KMS-11 (cell line): ENCODE measurements at regions not wholly inside any gene's neighbourhood (a gene's known extent, or its start where the extent isn't known, plus 50 kb on each side); places are given as distances from the start of the nearest gene placed in this dataset.

Experiments
- H2AFZ ChIP-seq: fragments of 200-600 bp; sonication (generic); 2 replicates; pipeline ENCODE4 v1.6.1; 2016; ENCODE audit warnings: antibody characterized with exemption, mixed run types, low read depth
- H3K27ac ChIP-seq: fragments of 200-600 bp; sonication (generic); 2 replicates; pipeline ENCODE4 v1.6.1; 2016; ENCODE audit warnings: mild to moderate bottlenecking, mixed run types
- H3K27me3 ChIP-seq: fragments of 200-600 bp; sonication (generic); 2 replicates; pipeline ENCODE4 v1.6.1; 2017; ENCODE audit warnings: mild to moderate bottlenecking, low read depth, mixed run types, moderate library complexity; ENCODE audit not compliant: insufficient read depth
- H3K36me3 ChIP-seq: fragments of 200-600 bp; sonication (generic); 2 replicates; pipeline ENCODE4 v1.6.1; 2017; ENCODE audit warnings: mild to moderate bottlenecking, mixed run types; ENCODE audit not compliant: insufficient read depth
- H3K4me1 ChIP-seq: fragments of 200-600 bp; sonication (generic); 2 replicates; pipeline ENCODE4 v1.6.1; 2016; ENCODE audit warnings: mild to moderate bottlenecking, low read depth, mixed run types; ENCODE audit not compliant: poor library complexity, severe bottlenecking
- H3K4me2 ChIP-seq: fragments of 200-600 bp; sonication (generic); 2 replicates; pipeline ENCODE4 v1.7.0; 2016; ENCODE audit warnings: mild to moderate bottlenecking, mixed run types
- H3K4me3 ChIP-seq: fragments of 200-600 bp; sonication (generic); IDR thresholded peaks from 2 replicates; pipeline ENCODE4 v1.6.1; 2017; ENCODE audit warnings: low read depth, low read length, mixed read lengths; ENCODE audit not compliant: insufficient read depth
- H3K79me2 ChIP-seq: fragments of 200-600 bp; sonication (generic); 2 replicates; pipeline ENCODE4 v1.6.1; 2016; ENCODE audit warnings: low read depth, mixed run types; ENCODE audit not compliant: insufficient read depth
- H3K9ac ChIP-seq: fragments of 200-600 bp; sonication (generic); 2 replicates; pipeline ENCODE4 v1.6.1; 2016; ENCODE audit warnings: mild to moderate bottlenecking, mixed run types
- H4K20me1 ChIP-seq: fragments of 200-600 bp; sonication (generic); 2 replicates; pipeline ENCODE4 v1.6.1; 2016; ENCODE audit warnings: mild to moderate bottlenecking, mixed run types; ENCODE audit not compliant: insufficient read depth
- CTCF ChIP-seq: fragments of 200-600 bp; sonication (generic); conservative IDR thresholded peaks from 2 replicates; pipeline ENCODE4 v1.6.1; 2017; ENCODE audit warnings: low read depth, mild to moderate bottlenecking, antibody characterized with exemption, low read length, moderate library complexity, mixed read lengths

- Histone ChIP-seq H3K4me1 (peaks cover 51% of the 10 kb centered on the region), H3K27me3 (no peaks in the 10 kb centered on the region), H3K9ac (no peak overlapping the region), H3K4me3 (no peak overlapping the region), H2AFZ (no peak overlapping the region), H3K79me2 (no peaks in the 10 kb centered on the region), H3K4me2 (no peak overlapping the region), H4K20me1 (no peaks in the 10 kb centered on the region), H3K27ac (no peak overlapping the region), H3K36me3 (no peaks in the 10 kb centered on the region)
- no peak for TF ChIP-seq CTCF
Observed at GRCh38 chr5:56683281-56683680, 132.1 kb upstream of the MAP3K1 start.

GRCh38 chr5:56681346-56681745, 134.0 kb upstream of the MAP3K1 start:
- TF ChIP-seq CTCF, result no peak
- Histone ChIP-seq H3K79me2 (no peaks in the 10 kb centered on the region), H3K4me2 (no peak overlapping the region), H3K9ac (no peak overlapping the region), H3K4me1 (peaks cover 34% of the 10 kb centered on the region), H3K36me3 (no peaks in the 10 kb centered on the region), H4K20me1 (no peaks in the 10 kb centered on the region), H3K27me3 (no peaks in the 10 kb centered on the region), H3K27ac (no peak overlapping the region), H2AFZ (no peak overlapping the region), H3K4me3 (no peak overlapping the region)

- H3K27me3 ChIP-seq, result no peaks in the 10 kb centered on the region
- no peak overlapping the region; the same call in 1 of the 2 replicates for H3K4me2 ChIP-seq
- no peak for TF ChIP-seq CTCF
- no peak overlapping the region for H3K27ac ChIP-seq
- no peaks in the 10 kb centered on the region for H3K79me2 ChIP-seq
- no peak overlapping the region for H3K9ac ChIP-seq
- no peak overlapping the region for H3K4me3 ChIP-seq
- no peak overlapping the region for H2AFZ ChIP-seq
- H3K36me3 ChIP-seq, result no peaks in the 10 kb centered on the region
- H4K20me1 ChIP-seq, result no peaks in the 10 kb centered on the region
- H3K4me1 ChIP-seq, result peaks cover 28% of the 10 kb centered on the region
Observed at GRCh38 chr5:56680731-56681130, 134.6 kb upstream of the MAP3K1 start.

- Histone ChIP-seq H3K27me3 (no peaks in the 10 kb centered on the region), H3K36me3 (no peaks in the 10 kb centered on the region), H3K9ac (no peak overlapping the region), H3K4me3 (no peak overlapping the region), H2AFZ (no peak overlapping the region), H3K79me2 (no peaks in the 10 kb centered on the region), H3K4me2 (no peak overlapping the region), H3K4me1 (peaks cover 27% of the 10 kb centered on the region), H4K20me1 (no peaks in the 10 kb centered on the region), H3K27ac (no peak overlapping the region)
- no peak for TF ChIP-seq CTCF
Observed at GRCh38 chr5:56677690-56678305, 137.6 kb upstream of the MAP3K1 start.
